Astrocyte of the spinal cord (primary cell): ENCODE measurements at regions not wholly inside any gene's neighbourhood (a gene's known extent, or its start where the extent isn't known, plus 50 kb on each side); places are given as distances from the start of the nearest gene placed in this dataset.
"Not testable (repeated sequence)": the region's sequence is repeated elsewhere in the genome, so short reads cannot be mapped to it uniquely, and the experiment has no call there.

Experiments used
- DNase-seq: peaks from one replicate; pipeline ENCODE4 v3.0.0; 2011; ENCODE audit warnings: low read depth, low spot score
- H3K4me3 ChIP-seq: 2 replicates; pipeline ENCODE4 v1.5.1; 2011; ENCODE audit warnings: low read depth, mild to moderate bottlenecking, low read length, moderate library complexity
- in situ Hi-C: cut with HindIII; loops from 2 replicates; pipeline ENCODE4 v1.10.0; 2017; ENCODE audit warnings: low sequenced_read_pairs
- TF ChIP-seq, protein P1 (sequence below): IDR thresholded peaks from 2 replicates; pipeline ENCODE4 v1.5.1; 2012; ENCODE audit warnings: low read depth, mild to moderate bottlenecking, low read length, inconsistent platforms

DNA sequence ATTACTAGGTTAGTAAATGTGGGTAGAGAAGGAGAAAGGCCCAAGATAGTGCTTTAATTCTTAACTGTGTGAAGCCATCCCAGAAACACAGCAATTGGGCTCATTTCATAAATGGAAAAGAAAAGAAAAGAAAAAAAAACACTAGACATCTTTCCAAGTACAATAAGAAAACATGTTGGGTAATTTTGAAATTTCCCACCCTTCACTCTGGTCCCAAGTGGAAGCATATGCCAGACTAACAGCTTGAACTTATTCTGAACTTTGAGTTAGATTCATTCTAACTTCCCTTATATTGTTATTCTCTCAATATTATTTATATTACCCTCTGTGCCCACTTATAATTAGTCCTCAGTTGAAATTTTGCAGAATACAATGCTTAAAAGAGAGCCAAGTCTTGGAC lies 113.4 kb upstream of the GHR start:
- TF ChIP-seq, protein P1, sequence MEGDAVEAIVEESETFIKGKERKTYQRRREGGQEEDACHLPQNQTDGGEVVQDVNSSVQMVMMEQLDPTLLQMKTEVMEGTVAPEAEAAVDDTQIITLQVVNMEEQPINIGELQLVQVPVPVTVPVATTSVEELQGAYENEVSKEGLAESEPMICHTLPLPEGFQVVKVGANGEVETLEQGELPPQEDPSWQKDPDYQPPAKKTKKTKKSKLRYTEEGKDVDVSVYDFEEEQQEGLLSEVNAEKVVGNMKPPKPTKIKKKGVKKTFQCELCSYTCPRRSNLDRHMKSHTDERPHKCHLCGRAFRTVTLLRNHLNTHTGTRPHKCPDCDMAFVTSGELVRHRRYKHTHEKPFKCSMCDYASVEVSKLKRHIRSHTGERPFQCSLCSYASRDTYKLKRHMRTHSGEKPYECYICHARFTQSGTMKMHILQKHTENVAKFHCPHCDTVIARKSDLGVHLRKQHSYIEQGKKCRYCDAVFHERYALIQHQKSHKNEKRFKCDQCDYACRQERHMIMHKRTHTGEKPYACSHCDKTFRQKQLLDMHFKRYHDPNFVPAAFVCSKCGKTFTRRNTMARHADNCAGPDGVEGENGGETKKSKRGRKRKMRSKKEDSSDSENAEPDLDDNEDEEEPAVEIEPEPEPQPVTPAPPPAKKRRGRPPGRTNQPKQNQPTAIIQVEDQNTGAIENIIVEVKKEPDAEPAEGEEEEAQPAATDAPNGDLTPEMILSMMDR = no peak
- DNase-seq = no peak
- no peak overlapping the region for H3K4me3 ChIP-seq
- in situ Hi-C loops = no loop called here

DNA sequence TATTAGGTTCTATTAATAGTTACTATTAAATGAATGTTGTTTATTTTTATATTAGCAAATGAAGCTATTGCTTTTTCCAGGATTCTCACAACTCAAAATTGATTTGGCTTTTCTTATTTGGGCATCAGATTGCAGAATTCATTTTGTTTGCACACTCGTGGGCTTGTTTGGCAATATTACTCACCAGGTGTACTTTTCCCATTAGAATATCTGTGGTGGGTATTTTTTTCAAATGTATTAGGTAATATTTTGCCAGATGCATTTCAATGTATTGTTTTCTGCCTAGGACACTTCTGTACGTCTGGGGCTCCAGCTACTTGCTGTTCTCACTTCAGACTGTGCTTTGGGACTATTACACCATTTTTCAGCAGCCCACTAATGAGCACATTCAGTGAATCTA lies 108.0 kb upstream of the GHR start:
- TF ChIP-seq, protein P1 = no peak
- in situ Hi-C loops = no loop called here
- DNase-seq = no peak
- H3K4me3 ChIP-seq = no peak overlapping the region

DNA sequence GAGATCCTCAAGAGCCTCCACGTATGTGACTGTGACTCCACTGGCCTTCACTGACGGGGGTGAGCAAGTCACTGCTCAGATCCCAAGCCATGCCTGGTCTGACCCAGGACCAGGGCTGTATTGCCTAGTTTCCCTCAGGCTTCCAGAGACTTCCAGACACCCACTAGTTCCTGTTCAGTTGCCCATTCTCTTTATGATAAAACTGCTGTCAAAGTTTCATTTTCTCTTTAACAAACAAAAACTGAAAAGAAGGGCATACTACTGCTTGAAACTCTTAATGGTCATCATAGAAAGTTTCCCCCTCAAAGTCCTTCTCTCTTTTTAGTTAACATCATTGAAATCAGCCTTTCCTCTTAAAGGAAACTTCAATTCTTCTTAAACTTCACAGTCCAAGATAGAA lies 105.7 kb upstream of the GHR start:
- no peak for DNase-seq
- in situ Hi-C loops = no loop called here
- TF ChIP-seq, protein P1 = no peak
- H3K4me3 ChIP-seq = no peak overlapping the region

DNA sequence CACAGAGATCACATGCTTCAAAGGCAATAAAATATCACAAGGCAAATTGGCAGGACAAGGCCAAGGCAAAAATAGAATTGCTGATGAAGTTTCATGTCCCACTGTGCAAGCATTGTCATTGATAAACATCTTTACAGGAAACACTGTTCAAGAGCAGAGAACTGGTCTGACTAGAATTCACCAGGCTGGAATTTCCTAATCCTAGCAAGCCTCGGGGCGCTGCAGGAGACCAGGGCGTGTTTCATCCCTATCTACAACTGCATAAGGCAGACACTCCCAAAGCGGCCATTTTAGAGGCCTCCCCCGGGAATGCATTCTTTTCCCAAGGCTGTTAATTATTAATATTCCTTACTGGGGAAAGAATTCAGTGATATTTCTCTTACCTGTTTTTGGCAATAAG lies 103.7 kb upstream of the GHR start:
- DNase-seq, in situ Hi-C loops, H3K4me3 ChIP-seq: not testable (repeated sequence)

DNA sequence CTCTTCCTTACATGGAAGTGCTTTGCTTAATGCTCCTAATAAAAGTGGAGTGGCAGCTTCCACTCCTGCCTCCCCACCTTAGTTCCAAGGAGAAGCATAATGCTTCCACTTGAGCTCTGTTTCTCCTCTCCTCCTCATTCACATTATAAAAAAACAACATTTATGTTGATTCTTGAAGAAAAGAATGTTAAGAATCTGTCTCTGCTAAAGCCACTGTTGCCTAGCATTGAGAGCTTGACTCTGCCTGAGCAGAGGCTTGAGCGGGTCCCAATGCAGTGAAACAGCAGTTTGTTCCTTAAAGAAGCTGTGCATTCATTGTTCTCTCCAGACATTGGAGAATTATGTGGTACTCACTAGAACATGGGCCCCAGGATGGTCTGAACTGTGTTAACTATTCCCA lies 101.5 kb upstream of the GHR start:
- DNase-seq = no peak
- TF ChIP-seq, protein P1 = no peak
- H3K4me3 ChIP-seq = no peak overlapping the region
- in situ Hi-C loops = no loop called here

DNA sequence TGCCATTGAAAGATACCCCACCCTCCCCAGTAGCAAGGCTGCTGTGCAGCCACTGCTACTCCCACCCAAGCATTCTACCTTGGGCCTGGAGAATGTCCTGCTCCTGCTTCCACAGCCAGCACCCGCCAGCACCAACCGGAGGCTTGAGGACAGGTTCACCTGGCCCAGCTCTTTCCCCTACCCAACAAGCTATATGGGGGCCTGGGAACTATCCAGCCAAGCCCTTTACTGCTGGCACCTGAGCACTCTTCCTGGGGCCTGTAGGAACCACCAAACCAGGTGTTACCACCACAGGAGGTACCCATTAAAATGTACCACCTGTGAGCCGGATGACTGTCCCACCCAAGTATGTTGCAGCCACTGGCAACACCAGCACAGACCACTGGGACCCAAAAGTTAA lies 86.1 kb upstream of the GHR start:
- TF ChIP-seq, protein P1 = no peak
- in situ Hi-C loops = no loop called here
- H3K4me3 ChIP-seq = no peak overlapping the region
- DNase-seq = no peak

DNA sequence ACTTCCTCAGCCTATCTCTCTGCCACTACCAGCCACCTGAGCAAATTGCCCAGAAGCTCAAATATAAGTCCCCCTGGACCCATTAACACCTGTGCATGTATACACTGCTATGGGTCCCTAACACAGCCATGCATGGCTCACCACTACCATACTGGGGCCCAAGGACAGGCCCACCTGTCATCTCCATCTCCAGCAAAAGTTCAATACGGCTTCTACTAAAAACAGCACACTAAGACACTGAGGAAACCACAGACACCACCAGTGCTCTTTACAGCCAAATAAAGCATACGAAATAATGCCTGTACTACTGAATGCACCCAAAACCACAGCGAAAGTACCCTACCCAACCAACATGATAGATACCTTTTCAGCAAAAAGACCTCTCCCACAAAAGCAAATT lies 85.6 kb upstream of the GHR start:
- TF ChIP-seq, protein P1 = no peak
- no peak for DNase-seq
- no peak overlapping the region for H3K4me3 ChIP-seq
- in situ Hi-C loops = no loop called here
